OCI-LY3 (cell line): ENCODE measurements at regions not wholly inside any gene's neighbourhood (a gene's known extent, or its start where the extent isn't known, plus 50 kb on each side); places are given as distances from the start of the nearest gene placed in this dataset.

Experiments used
- H2AFZ ChIP-seq: fragments of 200-600, 300-600 bp; shearing (Covaris generic); 2 replicates; pipeline ENCODE4 v1.6.0; 2014; ENCODE audit warnings: antibody characterized with exemption, low read depth, low read length
- H3K27ac ChIP-seq: fragments of 200-600, 300-600 bp; sonication (generic); 2 replicates; pipeline ENCODE4 v1.5.1; 2014; ENCODE audit warnings: mild to moderate bottlenecking, low read length, moderate library complexity, mixed read lengths
- H3K27me3 ChIP-seq: fragments of 200-600, 300-600 bp; sonication (generic); 2 replicates; pipeline ENCODE4 v1.6.1; 2014; ENCODE audit warnings: low read depth, low read length, mixed read lengths
- H3K36me3 ChIP-seq: fragments of 200-600, 300-600 bp; sonication (generic); replicated peaks from 2 replicates; pipeline ENCODE3; 2014; ENCODE audit warnings: low read depth, low read length, mixed read lengths
- H3K4me1 ChIP-seq: fragments of 300-600, 200-600 bp; sonication (generic); 2 replicates; pipeline ENCODE4 v1.6.1; 2014; ENCODE audit warnings: low read length, mixed read lengths
- H3K4me2 ChIP-seq: fragments of 200-600, 300-600 bp; sonication (generic); 2 replicates; pipeline ENCODE4 v1.6.1; 2014; ENCODE audit warnings: low read length, mixed read lengths
- H3K4me3 ChIP-seq: fragments of 300-600, 200-600 bp; sonication (generic); 2 replicates; pipeline ENCODE4 v1.5.1; 2014; ENCODE audit warnings: antibody characterized with exemption, mild to moderate bottlenecking, low read length, moderate library complexity
- H3K79me2 ChIP-seq: fragments of 300-600, 200-600 bp; shearing (Covaris generic); 2 replicates; pipeline ENCODE4 v1.6.1; 2014; ENCODE audit warnings: mild to moderate bottlenecking, low read length, mixed read lengths
- H3K9ac ChIP-seq: fragments of 300-600, 200-600 bp; shearing (Covaris generic); 2 replicates; pipeline ENCODE4 v1.6.0; 2014; ENCODE audit warnings: mild to moderate bottlenecking, low read length, moderate library complexity
- H3K9me3 ChIP-seq: fragments of 200-600, 300-600 bp; shearing (Covaris generic); 2 replicates; pipeline ENCODE4 v1.6.1; 2014; ENCODE audit warnings: low read length, mixed read lengths; ENCODE audit not compliant: insufficient read depth
- H4K20me1 ChIP-seq: fragments of 200-600, 300-600 bp; sonication (generic); 2 replicates; pipeline ENCODE4 v1.6.1; 2016; ENCODE audit warnings: low read length, mixed read lengths; ENCODE audit not compliant: insufficient read depth
- EZH2phosphoT487 ChIP-seq: fragments of 200-600 bp; shearing (Covaris generic); IDR thresholded peaks from 2 replicates; pipeline ENCODE4 v1.6.1; 2018; ENCODE audit warnings: antibody characterized with exemption, mixed run types, low read depth
- TF ChIP-seq, protein P1 (sequence below): fragments of 200-600, 300-600 bp; sonication (generic); IDR thresholded peaks from 2 replicates; pipeline ENCODE4 v1.5.1; 2014; ENCODE audit warnings: antibody characterized with exemption, low read length, low read depth

DNA sequence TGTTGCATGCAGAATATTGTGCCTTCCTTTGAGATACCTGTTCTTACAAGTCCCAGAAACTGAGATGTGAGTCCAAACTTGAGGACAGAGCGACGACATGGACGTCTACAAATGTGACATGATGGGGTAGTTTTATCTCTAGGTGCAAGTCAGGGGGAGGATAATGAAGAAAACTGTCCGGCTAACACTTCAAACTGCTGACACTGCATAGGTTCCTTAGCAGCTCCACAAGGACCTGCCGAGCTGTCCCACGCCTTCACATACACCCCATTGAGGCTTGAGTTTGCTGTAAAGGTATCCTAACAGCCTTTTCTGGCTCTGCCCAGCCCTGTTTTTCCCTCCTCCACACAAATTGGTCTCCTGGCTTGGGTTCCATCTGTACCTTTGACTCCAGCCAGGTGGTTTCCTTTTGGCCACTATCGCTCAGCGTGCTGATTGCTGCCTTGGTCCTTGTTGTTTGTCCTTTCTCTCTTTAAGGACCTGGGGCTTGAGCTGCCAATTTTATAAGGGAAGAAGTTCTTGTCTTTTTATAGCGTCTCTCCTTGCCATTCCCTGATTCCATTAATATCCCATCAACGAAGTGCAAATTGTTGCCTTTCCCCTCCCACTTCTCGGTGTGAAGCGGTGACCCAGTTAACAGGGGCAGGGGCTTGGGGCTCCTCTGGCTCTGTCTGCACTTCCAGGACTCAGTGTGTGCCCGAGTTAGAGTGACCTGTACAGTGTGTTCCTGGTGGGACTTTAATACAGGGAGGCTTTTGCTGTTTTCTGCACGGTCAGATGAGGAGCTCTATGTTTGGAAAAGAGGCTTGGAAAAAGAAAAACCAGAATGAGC lies 100.3 kb downstream of the PCSK1 start:
- Histone ChIP-seq H3K79me2 (no peaks in the 10 kb centered on the region), H3K9ac (no peak overlapping the region), H4K20me1 (no peaks in the 10 kb centered on the region), H2AFZ (no peak overlapping the region), H3K4me3 (no peak overlapping the region), H3K27me3 (no peaks in the 10 kb centered on the region), H3K36me3 (no peaks in the 10 kb centered on the region), H3K4me1 (peaks cover 82% of the 10 kb centered on the region), H3K9me3 (no peaks in the 10 kb centered on the region), H3K4me2 (no peak overlapping the region), H3K27ac (no peak overlapping the region)
- TF ChIP-seq, protein P1, sequence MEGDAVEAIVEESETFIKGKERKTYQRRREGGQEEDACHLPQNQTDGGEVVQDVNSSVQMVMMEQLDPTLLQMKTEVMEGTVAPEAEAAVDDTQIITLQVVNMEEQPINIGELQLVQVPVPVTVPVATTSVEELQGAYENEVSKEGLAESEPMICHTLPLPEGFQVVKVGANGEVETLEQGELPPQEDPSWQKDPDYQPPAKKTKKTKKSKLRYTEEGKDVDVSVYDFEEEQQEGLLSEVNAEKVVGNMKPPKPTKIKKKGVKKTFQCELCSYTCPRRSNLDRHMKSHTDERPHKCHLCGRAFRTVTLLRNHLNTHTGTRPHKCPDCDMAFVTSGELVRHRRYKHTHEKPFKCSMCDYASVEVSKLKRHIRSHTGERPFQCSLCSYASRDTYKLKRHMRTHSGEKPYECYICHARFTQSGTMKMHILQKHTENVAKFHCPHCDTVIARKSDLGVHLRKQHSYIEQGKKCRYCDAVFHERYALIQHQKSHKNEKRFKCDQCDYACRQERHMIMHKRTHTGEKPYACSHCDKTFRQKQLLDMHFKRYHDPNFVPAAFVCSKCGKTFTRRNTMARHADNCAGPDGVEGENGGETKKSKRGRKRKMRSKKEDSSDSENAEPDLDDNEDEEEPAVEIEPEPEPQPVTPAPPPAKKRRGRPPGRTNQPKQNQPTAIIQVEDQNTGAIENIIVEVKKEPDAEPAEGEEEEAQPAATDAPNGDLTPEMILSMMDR, result no peak
- no peak for TF ChIP-seq EZH2phosphoT487

DNA sequence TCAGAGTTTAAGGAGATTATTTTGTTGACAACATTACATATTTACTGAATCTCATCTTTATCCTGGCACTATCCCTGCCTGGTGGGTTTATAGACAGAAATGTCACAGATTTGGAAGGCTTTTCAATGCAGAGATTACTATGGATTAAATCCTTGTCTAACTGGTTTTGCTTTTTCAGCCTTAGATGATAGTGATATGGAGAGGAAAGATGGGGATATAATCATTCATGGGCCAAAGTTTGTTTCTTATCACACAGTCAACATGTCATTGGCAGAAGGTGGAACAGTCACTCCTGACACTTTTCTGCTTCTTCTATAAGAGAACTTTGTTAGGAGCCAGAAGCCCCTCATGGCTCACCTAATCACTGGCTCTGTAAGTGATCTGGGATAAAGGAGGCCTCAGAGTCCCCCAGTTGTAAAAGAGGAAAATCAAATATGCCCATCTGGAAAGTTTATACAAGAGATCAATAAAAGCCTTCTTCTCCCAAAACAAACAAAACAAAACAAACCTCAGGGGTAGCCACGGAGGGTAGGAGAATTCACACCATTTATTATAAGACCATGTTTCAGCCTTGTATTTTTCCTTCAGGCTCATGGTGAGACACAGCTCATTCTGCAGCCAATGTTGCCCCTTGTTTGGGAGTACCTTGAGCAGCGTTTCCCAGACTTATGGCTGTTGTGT lies 101.2 kb downstream of the PCSK1 start:
- TF ChIP-seq EZH2phosphoT487, result no peak
- TF ChIP-seq, protein P1, result no peak
- no peaks in the 10 kb centered on the region for H4K20me1 ChIP-seq
- peak overlapping the region; percentile 86; the same call in 1 of the 2 replicates for H3K27ac ChIP-seq
- no peaks in the 10 kb centered on the region for H3K9me3 ChIP-seq
- H3K36me3 ChIP-seq, result no peaks in the 10 kb centered on the region
- H3K4me2 ChIP-seq, result peak overlapping the region; percentile 67
- no peaks in the 10 kb centered on the region for H3K79me2 ChIP-seq
- no peak overlapping the region for H2AFZ ChIP-seq
- H3K27me3 ChIP-seq, result no peaks in the 10 kb centered on the region
- no peak overlapping the region for H3K4me3 ChIP-seq
- peak overlapping the region; percentile 58; the same call in 1 of the 2 replicates for H3K9ac ChIP-seq
- peaks cover 80% of the 10 kb centered on the region for H3K4me1 ChIP-seq

DNA sequence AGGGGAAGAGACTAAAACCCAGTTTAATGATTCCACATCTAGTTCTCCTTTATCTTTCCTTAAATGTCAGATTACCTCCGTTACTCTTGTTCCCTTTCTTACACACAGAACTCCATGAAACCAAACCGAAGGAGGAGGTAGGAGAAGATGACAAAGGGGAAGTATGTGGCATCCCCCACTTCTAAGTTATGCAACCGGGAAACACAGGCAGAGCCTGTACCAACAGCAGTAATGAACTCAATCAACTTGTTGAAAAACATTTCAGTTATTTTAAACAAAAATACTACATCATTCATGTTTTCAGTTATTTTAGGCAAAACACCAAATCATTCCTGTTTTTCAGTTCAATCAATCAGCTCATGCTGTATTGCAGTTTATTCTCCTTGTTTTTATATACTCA lies 101.8 kb downstream of the PCSK1 start:
- H3K4me1 ChIP-seq, result peaks cover 80% of the 10 kb centered on the region
- no peaks in the 10 kb centered on the region for H3K36me3 ChIP-seq
- no peak overlapping the region for H2AFZ ChIP-seq
- peak overlapping the region; percentile 58; the same call in 1 of the 2 replicates for H3K9ac ChIP-seq
- peak overlapping the region; percentile 67 for H3K4me2 ChIP-seq
- H3K9me3 ChIP-seq, result no peaks in the 10 kb centered on the region
- H3K4me3 ChIP-seq, result 0 out of 2 replicates have a peak overlapping the region, but pooled peaks have one; percentile 36
- H3K79me2 ChIP-seq, result no peaks in the 10 kb centered on the region
- no peaks in the 10 kb centered on the region for H3K27me3 ChIP-seq
- peak overlapping the region; percentile 86 for H3K27ac ChIP-seq
- H4K20me1 ChIP-seq, result no peaks in the 10 kb centered on the region
- TF ChIP-seq EZH2phosphoT487, result no peak
- TF ChIP-seq, protein P1, result no peak

GRCh38 chr5:96330530-96331140 lies 102.4 kb downstream of the PCSK1 start:
- peak overlapping the region; percentile 67 for H3K4me2 ChIP-seq
- peak overlapping the region; percentile 36 for H3K4me3 ChIP-seq
- no peak for TF ChIP-seq EZH2phosphoT487
- TF ChIP-seq, protein P1, result no peak
- H3K4me1 ChIP-seq, result peaks cover 79% of the 10 kb centered on the region
- H2AFZ ChIP-seq, result no peak overlapping the region
- no peaks in the 10 kb centered on the region for H3K79me2 ChIP-seq
- H3K36me3 ChIP-seq, result no peaks in the 10 kb centered on the region
- no peaks in the 10 kb centered on the region for H3K9me3 ChIP-seq
- H4K20me1 ChIP-seq, result no peaks in the 10 kb centered on the region
- peak overlapping the region; percentile 86 for H3K27ac ChIP-seq
- peak overlapping the region; percentile 58; the same call in 1 of the 2 replicates for H3K9ac ChIP-seq
- no peaks in the 10 kb centered on the region for H3K27me3 ChIP-seq
